Stimulated activated CD4-positive, alpha-beta T cell treated with anti-CD3 and anti-CD28 coated beads, Interleukin-1b, Interleukin-23, amount 100 ng/mL, for 1 hour (primary cell): ENCODE measurements at regions not wholly inside any gene's neighbourhood (a gene's known extent, or its start where the extent isn't known, plus 50 kb on each side); places are given as distances from the start of the nearest gene placed in this dataset.
"Not testable (repeated sequence)": the region's sequence is repeated elsewhere in the genome, so short reads cannot be mapped to it uniquely, and the experiment has no call there.

Source experiments
- DNase-seq, 2 donors: peaks; one replicate each; pipeline ENCODE4 v3.0.0-alpha.2; 2020; ENCODE audit warnings: low read depth in 2 of 2

DNA sequence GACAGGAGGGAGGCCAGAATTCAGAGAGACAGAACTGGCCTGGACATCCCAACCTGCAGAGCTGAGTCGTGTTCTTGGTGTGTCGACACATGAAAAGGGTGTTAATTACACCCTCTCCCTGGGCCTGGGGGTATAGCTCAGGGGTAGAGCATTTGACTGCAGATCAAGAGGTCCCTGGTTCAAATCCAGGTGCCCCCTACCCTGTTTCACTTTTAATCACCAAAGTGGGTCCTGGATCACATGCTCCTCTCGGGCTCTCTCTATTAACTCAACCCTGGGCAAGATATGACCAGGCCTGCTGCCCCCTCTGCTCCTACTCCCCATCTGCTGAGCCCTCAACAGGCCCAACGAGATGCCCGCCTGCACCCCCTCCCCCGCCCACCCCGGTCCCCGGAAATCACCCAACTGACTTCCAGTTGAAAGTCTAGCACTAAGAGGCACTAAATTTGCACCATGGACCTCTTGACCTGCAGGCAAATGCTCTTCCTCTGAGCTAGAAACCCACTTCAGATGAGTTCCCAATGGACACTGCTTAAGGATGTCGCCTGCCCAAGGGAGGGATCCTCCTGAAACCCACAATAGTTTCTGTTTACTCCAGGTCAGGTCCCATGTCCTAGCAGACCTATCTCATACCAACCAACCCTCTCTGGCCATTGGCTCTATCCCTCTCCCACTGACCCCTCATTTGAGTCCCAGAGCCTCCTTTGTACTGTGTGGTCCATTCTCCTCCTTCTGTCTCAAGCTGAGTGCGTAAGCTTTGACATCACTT lies 137.6 kb downstream of the ZNF467 start:
- DNase-seq: no peak

DNA sequence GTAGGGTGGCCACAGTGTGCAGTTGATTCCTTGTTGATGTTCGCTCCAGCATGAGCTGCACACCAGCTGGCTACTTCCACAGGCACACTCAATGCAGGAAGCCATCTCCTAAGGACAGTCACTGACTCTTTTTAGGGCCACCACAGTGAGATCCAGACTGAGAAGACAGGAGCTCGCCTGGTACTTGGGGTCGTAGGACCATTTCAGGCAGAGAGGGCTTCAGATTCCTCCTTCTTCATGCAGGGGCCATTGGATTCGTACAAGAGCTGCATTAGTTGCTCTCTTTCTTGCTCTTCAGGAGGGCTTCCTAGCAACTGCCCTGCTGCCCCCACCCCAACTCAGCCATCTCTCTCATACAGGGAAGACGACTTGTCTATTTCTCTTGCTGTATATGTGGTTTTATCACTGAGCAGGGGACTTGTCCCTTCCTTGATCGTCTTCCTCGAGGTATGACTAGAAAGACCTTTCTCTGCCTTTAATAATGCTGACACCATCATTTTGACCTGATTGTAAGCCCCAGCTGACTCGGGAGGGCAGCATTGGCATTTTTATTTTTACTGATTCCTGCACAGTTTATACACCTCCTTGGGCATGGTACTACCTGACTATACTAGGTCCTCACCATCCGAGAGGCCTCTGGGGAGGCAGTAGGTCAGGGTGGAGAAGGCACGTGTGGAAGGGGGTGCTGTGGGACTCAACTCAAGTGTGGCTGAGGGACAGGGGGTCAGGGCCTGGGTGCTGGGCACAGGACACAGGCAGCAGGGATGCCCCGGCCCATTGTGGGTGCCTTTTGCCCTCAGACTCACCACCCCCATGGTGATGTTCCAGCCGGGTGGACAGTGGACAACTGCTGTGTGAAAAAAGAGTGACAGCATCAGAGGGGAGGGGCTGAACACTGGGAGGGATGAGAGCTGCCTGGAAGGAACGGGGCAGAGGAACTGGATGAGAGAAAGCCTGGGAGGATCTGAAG lies 136.7 kb upstream of the ZNF746 start:
- DNase-seq: no peak

DNA sequence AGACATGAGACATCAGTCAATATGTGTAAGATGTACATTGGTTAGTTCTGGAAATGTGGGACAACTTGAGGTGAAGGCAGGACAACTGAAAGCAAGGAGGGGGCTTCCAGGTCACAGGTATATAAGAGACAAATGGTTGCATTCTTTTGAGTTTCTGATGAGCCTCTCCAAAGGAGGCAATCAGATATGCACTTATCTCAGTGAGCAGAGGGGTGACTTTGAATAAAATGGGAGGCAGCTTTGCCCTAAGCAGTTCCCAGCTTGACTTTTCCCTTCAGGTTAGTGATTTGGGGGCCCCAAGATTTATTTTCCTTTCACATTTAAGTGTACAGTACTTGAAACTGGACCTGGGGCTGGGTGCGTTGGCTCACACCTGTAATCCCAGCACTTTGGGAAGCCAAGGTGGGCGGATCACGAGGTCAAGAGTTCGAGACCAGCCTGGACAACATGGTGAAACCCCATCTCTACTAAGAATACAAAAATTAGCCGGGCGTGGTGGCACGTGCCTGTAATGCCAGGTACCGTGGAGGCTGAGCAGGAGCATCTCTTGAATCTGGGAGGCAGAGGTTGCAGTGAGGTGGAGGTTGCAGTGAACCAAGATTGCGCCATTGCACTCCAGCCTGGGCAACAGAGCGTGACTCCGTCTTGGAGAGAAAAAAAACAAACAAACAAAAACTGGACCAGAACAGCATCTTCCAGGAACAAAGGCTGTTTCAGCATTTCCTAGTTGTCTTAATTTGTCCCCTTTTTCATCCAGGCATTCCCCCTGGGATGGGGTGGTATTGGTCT lies 130.9 kb upstream of the ZNF746 start:
- not testable (repeated sequence) for DNase-seq

DNA sequence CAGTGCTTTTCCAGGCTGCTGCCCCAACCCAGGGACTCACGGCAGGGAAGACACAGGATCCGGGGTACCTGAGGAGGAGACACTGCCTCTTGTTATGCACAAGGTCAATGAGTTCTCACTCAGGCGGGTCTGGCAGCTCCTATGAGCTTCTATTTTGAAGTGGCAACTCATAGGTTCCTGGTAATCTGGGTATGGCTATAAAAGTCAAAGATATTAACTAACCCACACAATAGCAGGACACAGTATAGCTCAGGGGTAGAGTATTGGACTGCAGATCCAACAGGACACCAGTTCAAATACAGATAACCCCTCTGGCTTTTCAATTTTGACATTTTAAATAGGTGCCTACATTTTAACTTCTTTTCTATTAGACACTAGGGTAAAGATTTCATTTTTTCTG lies 130.3 kb upstream of the ZNF746 start:
- no peak for DNase-seq

DNA sequence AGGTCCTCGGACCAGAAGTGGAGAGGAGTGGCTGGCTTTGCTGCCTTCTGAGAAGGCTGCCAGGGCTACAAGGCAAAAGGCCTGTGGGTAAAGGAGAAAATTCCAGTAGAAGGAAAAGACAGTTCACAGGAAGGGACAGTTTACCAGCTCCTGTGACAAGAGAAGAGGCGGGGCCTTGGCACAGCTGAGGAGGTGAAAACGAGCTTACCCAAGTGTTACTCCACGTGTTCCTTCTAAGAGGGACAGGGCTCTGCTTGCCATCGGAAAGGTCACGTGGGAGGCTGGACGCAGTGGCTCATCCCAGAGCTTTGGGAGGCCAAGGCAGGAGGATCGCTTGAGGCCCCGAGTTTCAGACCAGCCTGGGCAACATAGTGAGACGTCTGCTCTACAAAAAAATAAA lies 129.4 kb upstream of the ZNF746 start:
- no peak for DNase-seq

DNA sequence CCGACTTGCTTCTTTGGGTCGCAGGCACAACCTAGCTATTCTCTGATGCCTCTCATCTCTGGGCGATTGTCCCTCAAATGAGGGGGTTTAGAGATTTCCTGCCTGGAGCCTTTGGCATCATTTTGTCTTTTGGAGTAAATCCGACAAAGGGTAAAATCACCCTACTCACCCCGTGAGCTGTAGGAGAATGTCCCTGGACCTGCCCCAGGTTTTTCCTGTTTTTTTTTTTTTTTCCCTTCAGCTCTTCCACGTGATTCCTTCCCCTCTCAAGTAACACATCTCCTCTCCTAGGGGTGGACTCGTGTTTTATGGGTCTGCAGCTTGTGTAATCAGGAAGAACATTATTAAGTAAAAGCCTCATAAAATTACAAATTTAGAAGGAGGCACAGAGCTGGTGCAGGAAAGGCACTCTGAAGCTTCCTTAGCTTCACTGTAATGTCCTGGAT lies 128.4 kb upstream of the ZNF746 start:
- no peak for DNase-seq

DNA sequence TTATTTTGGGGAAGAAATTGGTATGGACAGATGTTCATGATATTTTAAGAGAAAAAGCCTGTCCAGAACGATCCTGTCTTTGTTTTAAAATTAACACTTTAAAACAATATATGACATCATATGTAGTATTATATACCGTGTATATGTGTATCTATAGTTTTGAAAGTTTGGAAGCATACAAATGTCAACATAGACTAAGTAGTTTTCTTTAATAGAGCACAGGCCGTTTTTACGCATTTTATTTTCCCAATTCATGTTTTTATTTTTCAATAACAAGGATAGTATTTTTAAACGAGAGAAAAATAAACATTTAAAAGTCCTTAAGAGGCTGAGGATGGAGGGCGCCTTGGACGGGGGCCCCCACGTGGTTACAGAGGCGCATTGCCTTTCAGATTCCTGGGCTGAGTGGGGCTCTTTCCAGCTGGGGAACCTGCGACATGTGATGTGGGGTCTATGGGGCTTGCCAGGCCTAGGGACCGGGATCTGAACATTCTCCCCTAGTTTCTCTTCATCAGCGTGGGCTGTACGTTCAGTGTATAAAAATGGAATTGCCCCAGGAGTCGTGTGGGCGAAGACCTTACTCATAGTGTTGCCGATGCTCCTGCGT lies 127.8 kb upstream of the ZNF746 start:
- peak in 1 of 2 donors; percentile 44 for DNase-seq

DNA sequence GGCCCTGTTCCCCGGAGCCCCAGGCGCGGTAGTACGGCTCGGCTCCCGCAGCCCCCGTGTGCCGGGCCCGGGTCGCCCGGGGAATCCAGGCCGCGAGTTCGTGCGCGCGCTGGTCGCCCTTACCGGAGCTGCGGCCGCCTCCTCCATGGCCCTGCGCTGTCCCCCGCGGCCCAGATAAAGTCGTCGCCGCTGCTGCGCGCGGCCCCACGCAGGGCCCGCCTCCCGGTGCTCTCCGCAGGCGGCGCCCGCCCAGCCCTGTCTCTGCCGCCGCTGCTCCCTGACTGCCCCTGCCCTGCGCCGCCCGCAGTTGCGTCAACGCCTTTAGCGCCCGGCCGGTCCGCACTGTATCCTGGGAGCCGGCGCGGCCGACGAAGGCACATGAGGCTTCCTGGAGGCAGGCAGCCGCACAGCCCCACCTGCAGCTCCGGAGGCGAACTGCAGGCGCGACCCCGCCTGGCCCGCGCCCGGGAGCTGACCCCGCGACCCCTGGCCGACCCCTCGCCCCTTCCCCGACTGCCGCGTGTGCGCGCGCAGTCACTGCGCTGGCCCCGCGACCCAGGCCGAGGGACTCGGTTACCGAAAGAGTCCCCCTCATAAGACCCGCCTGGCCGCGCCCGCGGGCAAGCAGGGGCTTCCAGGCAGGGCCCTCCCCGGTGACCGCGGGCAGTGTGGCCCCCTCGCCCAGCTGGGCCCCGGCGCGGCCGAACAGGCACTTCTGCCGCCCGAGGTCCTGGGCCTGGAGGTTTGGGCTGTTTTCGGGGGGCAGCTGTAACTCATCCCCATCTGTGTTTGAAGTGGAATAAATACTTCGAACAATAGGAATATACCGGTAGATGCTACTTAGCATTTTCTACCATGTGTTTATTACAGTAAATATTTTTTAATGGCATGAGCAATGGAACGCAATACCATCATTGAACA lies 127.1 kb upstream of the ZNF746 start:
- DNase-seq: peak; percentile 69 to 79

DNA sequence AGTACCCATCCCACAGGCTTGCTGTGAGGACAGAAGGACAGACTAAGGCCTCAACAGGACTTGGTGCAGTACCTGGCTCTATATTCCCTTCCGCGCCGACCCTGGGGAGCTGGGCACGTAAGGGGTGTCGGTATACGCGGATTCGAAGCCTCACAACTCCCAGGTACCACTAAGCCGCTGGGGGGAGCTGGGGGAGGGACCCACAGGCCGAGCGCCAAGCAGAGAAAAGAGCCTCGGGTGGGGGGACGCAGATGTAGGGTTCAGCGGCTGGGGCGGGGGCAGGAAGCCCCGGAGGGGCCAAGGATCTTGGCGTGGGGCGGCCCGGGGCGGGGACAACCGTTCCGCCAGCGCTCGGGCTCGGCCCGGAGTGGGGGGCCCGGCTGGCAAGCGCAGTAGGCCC lies 126.4 kb upstream of the ZNF746 start:
- DNase-seq: peak in 1 of 2 donors; percentile 13

DNA sequence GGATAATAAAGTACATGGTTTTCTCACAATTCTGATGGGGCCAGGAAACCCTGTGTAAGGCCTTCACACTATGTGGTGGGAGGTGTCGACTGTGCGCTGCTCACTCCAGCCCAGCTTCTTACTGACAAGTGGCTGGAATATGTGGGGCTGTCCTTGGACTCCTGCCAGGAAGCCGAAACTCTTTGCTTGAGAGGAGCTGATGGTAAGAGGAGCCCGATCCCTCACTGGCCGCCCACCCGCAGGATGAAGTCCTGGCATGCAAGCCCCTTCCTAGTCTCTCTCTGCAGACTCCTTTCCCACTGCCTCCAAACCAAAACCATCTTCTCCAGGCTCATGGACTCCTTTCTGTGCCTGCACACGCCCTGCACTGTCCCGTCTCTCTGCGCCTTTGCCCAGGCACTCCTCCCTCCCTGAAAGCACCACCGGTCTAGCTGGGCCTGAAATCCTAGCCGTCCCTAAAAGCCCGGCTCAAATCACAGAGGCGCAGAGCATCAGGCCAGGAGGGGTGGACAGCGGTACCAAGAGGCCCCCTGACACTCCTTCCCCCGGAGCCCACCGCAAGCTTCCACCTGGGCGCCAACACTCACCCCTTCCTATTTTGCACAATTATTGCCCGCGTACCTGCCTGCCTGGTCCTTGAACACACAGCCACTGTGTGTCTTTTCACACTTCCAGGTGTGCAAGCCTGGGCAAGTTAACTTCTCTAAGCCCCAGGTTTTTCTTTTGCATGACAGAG lies 125.8 kb upstream of the ZNF746 start:
- DNase-seq: not testable (repeated sequence)

DNA sequence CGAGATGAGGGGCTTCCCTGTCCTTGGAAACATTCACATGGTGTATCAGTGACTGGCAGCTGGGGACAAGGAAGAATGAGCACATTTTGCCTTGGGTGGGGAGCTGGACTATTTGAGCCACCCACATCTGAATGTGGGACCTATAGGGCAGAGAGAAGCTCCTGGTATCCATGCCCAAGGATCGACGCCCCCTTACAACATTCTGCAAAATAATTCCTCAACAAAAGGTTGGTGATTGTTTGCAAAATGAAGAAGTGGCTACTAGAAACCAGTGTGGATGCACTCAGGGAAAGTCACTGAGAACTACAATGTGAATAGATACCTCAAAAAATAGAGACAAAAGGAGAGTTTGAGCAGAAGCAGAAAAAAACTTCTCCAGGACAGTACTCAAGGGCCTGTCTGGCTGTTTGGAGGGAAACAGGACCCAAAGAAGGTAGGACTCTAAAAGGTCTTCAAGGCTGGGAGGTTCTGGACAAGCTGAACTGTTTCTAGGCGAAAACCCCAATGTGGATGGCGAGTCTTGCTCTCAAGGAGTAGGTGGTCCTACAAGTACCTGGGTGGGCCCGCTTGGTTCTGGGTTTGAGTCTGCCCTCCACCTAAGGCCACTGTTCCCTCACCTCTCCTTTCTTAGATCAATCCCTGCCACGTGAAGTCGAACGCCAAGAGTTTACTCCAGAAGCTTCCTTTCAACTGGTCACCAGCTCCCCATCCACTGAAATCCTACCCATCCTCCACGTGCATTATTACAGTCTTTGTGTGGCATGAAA lies 125.0 kb upstream of the ZNF746 start:
- no peak for DNase-seq

DNA sequence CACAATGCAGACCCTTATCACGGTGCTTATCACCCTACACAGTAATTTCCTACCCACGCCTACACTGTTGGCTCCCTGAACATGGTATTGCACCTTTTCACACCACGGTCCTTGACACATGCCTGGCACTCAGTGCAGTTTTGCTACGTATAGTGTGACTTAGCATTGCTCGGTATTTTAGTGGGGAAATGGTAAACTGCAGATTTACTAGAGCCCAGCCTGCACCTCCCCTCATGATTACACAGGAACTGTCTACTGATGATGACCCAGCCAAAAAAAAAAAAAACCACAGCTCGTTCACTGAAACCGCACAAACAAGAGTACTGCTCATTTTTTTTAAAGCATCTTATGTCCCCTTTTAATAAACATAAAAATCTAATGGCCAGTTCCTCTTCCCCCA lies 124.2 kb upstream of the ZNF746 start:
- DNase-seq: no peak

DNA sequence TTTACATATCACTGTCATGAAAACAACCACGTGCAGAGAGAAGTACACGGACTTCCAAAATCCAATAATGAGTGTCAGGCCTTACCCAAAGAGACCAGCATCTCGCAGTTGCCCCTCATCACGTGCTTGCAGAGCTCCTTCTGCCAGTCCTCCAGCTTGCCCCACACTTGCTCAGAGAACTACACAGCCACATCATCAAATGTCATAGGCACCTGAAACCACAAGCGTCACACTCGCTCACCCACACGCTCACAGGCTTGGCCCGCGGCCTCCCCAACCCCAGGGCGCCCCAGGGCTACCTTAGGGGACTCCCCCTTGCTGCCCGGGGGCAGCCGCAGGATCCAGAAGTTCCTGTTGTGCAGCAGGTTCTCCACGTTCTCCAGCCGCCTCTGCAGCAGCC lies 123.4 kb upstream of the ZNF746 start:
- peak in 1 of 2 donors; percentile 21 for DNase-seq

DNA sequence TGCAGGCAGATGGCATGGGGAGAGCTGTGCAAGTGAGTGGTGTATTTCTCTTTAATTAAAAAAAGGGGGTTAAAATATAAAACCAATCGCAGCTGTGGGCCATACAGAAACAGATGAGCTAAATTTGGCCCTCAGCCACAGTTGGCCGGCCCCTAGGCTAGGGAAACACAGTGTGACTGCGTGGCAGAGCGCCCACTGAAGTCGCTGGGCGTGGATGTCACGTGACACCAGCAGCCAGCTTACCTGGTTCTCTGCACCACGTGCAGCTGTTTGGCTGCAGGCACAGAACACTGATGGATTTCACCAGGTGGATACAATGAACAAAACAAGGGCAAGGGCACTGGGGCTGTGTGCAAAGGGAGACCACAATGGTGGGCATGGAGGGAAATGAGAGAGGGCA lies 119.3 kb upstream of the ZNF746 start:
- DNase-seq: no peak

DNA sequence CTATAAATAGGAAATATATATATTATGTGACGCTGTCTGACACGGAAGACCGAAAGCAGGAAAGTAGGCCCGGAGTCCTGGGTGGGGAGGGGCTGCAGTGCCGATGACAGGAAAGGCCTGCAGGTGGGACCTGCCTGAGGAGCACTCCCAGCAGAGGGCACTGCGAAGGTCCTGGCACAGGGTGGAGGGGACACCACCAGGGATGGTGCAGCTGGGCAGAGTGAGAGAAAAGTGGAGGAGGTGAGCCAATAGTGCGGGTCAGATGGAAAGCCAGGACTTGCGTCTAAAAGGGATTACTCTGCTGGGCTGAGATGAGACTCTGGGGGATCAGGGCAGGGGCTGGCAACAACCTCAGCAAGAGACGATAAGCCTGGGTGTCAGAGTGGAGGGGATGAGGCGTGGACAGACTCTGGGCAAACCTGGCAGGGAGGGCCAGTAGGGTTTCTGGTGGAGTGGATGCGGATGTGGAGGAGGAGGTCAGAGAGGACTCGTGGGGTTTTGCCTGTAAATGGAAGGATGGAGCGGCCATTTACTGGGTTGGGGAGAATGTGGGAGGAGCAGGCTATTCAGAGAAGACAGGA lies 118.2 kb upstream of the ZNF746 start:
- no peak for DNase-seq

DNA sequence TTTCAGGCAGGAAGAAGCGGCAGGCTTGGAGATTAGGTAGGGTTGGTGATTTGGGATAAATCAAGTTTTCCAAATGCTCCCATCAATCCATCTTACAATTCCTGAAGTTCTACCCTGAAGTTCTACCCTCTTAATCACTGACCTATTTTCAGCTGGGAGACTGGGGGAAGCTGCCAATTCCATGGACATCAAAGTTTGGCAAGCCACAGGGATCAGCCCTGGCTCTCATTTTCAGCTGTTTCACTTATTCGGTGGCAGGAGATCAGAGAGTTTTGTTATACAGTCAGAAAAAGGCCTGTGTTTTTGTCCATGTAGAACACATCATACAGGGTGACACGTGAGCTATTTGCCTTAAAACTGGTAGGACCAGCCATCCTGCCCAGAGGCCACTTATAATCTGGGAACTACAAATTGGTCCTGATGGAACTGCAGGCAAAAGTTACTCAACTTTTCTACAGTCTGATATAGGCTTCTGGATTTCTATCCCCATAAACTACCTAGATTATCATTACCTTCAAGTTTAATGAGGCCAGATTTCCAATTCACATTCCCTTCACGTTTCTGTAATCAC lies 112.9 kb upstream of the ZNF746 start:
- no peak for DNase-seq

DNA sequence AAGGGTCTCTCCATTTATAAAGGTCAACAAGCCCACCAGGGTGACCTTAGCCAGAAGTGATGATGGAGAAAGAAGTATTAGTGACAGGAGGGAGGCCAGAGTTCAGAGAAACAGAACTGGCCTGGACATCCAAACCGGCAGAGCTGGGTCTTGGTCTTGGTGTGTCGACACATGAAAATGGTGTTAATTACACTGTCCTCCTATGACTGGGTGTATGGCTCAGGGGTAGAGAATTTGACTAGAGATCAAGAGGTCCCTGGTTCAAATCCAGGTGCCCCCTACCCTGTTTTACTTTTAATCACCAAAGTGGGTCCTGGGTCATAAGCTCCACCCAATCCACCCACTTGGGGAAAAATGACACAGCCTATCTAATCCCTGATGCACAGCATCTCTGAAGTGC lies 110.6 kb upstream of the ZNF746 start:
- no peak for DNase-seq

DNA sequence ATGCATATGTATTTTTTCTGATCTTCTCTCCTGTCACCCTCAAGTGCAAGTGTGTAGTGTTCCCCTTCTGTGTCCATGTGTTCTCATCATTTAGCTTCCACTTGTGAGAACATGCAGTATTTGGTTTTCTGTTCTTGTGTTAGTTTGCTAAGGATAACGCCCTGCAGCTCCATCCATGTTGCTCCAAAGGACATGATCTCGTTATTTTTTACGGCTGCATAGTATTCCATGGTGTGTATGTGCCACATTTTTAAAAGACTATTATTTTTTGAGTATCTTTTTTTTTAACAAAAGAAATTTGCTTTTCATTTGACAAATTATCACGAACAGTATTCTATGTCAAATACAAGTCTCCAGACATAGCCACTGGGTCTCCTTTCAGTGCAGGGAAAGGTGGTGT lies 110.1 kb upstream of the ZNF746 start:
- DNase-seq: no peak
